Glomerular visceral epithelial cell (primary cell): ENCODE measurements at regions not wholly inside any gene's neighbourhood (a gene's known extent, or its start where the extent isn't known, plus 50 kb on each side); places are given as distances from the start of the nearest gene placed in this dataset.

Experiments
- DNase-seq: peaks from one replicate; pipeline ENCODE4 v3.0.0-alpha.2; 2016; ENCODE audit errors: extremely low spot score

DNA sequence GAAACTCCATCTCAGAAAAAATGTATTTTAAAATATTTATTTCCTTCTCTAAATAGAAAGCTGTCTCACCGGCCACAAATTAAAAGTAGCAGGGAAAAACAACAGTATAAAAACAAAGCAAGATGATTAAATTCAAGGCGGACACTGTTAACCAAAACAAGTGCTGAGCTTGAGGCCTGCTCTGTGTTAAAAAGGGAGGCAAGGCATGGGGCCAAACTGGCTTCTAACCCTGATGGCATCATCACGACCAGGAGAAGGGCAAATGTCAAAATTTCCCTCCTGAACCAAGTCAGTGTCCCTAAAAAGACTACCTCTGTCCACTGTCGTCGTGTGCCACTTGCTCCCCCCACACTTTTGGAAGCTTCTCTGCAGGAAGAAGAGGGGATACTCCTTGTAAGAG lies 116.1 kb downstream of the MSX2 start:
- DNase-seq: no peak

DNA sequence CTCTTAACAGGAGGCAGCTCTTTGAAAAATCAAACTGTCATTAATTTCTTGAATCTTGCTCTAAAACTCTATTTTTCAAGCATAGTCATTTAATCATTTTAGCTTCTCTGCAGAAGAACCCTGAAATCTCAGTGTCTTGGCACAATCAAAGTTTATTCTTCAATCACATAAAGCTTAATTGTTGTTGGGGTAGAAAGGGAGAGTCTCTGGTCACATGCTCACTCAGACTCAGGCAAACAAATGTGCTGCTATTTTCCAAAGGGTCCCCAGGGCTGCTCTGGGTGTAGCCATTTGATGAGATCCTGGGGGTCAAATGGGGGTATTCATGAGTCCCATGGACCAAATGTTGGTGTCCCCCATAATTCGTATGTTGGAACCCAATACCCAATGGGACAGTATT lies 114.8 kb downstream of the MSX2 start:
- DNase-seq: no peak

DNA sequence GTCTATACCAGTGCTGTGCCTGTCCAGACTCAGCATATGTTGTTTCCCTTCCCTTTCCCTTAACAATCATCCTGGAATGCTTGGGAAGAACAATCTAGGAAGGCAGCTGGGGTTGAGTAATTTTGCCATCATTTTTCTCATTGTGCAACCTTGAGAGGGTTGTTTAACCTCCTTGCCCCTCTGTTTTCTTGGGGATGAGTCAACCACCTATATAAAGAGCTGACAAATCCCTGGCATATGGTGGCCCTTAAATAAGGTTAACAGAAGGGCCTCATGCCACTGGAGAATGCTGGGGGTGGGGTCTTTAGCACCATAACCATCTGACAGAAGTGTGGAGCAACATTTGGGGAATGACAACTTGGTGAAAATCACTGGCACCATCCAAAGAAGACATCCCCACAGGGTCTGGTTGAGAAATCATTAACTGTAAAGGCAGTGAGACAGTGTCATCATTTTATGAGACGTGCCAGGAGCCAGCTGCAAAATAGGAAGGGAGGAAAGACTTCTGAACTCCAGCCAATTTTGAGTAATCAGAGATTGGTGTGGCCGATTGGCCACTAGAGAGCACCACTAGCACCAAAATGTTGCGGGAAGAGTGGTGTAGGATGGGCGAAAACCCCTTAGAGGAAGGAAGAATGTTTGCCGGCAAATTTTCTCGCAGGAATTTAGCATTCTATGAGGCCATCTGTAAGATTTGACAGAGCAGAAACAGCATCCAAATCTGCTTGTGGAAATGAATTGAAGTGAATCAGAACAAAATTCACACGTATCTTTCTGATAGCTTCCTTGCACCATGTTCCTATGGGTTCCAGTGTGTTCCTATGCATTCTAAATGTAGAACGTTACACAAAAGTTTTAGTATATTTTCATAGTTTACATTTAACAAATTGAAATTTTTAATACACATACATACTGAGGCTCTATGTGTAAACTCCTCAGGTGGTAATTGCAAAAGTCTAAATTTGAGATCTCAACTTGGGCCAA lies 113.8 kb downstream of the MSX2 start:
- no peak for DNase-seq

DNA sequence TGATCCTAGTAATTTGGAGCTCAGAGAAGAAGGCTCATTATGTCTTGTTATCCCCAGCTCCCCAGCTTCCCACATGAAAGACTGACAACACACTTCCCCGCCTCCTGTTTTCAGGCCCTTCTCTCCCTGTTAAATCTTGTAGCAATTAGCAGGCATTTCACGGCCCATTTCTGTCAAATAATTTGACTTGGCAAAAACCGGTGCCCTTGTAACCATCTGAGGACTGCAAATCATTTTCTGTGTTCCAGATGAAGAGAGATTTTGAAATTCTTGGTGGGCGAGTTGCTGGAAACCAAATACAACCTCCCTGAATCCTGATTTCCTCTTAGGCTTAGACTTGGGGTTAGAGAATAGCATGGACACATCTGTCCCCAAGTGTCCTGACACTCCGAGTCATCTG lies 109.7 kb downstream of the MSX2 start:
- no peak for DNase-seq

DNA sequence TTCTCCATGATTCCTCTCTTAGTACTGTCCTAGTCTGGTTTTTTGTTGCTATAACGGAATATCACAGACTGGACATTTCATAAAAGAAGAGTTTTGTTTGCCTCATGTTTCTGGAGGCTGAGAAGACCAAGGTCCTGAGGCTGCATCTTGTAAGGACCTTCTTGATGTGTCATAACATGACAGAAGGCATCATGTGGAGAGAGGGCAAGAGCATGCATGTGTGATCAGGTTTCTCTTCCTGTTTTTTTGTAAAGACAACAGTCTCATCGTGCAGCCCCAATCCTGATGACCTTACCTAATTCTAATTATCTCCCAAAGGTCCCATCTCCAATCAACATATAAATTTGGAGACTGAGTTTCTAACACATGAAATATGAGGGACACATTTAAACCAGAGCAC lies 108.4 kb downstream of the MSX2 start:
- no peak for DNase-seq

DNA sequence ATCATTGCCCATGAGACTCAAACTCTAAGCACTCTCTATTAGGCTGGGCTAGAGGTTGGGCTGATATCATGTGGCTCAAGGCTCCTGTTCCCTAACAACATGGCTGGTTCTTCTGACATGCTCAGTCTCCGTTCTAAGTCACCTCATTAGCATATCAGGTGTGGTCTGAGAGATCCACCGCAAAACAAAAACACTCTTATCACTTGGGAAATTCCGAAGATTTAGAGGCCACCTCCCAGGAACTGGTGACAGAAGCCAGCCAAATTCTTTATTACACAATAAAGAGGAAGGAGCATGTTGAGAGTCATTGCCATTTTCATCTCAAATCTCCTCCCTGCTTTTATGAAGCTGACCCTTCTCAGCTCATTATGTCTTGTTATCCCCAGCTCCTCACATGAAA lies 107.6 kb downstream of the MSX2 start:
- DNase-seq: no peak

DNA sequence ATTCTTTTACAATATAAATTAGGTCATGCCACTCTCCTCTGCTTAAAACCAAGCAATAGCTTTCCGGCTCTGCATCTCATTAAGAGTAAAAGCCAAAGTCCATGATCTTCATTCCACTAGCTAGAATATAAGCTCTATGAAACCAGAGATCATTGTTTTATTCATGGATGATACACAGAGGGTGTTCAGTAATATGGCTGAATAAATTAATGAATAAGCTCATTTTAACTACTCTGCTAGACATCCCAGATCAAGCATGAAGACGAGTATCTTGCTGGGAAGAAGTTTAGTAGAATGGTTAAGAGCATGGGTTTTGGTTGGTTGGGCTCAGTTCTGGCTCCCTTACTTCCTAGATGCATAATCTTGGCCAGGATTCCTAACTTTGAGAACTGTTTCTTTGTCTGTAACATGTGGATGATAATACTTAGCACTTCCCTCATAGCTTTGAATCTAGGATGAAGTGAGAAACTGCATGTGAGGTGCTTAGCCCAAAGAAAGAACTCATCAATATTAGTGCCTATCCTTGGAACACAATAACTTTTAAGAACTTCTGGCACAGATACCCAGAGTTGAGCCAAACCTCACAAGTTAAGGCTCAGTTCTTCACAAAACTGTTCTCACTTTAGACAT lies 106.8 kb downstream of the MSX2 start:
- DNase-seq: no peak

DNA sequence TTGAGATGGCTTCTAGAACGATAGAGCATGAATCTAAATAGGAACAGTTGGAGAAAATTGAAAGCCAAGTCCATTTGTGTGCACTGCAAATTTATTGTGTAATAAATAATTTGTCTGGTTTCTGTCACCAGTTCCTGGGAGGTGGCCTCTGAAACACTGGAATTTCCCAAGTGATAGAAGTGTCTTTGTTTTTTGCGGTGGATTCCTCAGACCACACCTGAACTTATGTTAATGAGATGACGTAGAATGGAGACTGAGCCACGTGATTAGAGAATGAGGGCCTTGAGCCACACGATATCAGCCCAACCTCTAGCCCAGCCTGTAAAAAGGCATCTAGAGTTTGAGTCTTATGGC lies 105.1 kb downstream of the MSX2 start:
- no peak for DNase-seq

DNA sequence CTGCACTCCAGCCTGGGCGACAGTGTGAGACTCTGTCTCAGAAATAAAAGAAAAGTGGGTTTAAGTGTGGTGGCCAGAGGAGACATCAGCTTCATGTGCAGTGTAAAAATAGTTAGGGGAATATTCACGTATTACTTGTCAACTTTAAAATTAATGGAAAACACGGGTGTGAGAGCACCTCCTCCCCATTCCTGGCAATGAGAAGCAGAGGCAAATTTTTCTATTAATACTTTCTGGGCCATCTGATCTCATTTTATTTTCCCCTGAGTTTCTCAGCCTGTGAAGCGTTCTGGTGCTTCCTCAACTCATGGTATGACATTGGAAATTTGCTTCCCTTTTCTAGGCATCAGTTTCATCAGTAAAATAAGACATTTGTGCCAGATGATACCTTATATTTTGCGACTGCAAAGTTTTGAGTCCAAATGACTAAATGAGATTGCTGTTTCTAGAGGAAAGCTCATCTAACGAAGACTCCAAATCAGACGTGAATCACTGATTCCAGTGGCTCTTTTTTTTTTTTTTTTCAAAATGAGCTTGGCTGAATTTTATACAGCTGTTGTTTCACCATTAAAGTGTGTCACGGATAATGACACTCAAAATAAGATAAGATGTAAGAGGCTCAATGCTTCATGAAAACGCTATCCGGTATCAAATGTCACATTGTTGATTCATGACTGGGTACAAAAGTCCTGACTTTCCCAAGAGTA lies 104.6 kb downstream of the MSX2 start:
- no peak for DNase-seq

DNA sequence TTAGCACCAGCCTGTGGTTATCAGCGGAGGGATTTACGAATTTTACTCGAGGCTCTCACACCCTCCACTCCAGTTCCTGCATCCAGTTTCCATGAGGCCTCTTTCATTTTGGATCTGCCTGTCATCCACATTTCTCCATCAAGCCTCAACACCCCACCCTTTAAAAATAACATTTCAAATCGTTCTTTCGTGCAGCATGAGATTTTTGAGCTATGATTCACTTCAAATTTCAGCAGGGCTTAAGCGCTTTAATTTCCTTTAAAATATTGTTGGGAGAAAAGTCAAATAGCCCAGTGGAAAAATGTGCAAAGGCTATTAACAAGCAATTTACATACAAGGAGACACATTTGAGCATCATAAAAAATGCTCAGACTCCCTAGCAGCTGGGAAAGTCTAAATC lies 103.2 kb downstream of the MSX2 start:
- no peak for DNase-seq

DNA sequence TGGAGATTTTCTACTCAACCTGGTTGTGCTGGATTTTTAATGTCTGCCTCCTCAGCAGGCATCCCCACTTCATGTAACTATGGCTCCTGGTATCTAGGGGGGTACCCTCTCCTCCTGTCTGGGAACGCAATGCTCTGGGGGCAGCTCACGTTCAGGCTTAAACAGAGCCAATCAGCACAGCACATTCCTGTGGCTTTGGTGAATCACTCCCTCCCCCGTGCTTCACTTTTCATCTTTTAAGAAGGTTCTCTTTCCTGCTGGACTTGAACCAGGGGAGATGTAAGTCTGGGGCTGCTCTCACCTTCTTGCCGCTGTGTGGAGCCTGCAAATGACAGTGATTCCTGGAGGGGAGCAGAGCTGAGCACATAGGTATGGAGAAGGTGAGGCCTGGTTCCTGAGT lies 101.2 kb downstream of the MSX2 start:
- DNase-seq: no peak

DNA sequence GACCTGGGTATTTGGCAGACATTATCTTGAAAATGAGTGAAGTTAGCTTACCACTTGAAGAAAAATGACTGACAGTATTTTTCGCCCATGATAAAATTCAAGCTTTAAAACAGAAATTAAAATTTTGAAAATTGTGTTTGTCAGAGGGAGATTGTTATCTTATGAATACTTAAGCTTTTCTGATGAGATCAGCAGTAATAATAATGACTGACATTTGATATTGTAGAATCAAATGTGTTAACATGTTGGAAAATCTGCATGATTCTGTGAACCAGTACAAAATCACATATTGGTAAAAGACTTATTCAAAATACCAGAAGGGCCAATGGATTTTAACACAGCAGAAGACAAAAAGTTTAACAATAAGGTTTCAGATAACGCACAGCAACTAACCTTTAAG lies 94.0 kb downstream of the MSX2 start:
- DNase-seq: no peak

DNA sequence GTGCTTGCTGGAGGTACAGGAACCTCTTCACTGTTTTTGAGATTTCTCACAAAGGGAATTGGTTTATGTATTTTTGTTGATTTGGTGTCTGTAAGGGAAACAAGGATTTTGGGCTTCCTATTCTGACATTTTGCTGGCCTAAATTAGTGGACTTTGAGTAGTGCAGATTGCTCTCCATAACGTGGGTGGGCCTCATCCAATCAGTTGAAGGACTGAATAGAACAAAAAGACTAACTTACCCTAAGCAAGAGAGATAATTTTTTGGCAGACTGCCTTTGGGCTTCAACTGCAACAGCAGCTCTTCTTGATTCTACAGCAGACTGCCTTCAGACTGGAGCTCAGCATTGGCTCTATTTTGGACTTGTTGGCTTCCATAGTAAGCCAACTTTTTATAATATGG lies 93.2 kb downstream of the MSX2 start:
- no peak for DNase-seq

DNA sequence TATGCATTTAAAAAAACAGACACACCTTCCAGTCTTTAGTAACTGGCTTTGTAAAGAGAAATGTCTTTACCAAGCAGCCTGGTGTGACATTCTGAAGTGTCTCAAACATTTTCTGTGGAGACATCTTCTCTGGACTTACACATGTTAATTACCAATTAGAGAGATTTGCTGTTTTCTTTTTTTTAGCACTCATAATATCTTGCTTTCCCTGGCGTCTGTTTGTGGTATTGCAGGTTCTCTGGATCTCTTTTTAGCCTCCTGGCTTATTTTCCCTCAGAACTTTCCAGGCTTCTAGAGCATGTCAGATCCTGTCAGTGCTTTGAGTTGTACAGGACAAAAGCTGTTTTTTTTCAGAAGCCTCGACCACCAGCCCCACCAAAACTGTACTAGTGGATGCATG lies 92.5 kb downstream of the MSX2 start:
- no peak for DNase-seq

DNA sequence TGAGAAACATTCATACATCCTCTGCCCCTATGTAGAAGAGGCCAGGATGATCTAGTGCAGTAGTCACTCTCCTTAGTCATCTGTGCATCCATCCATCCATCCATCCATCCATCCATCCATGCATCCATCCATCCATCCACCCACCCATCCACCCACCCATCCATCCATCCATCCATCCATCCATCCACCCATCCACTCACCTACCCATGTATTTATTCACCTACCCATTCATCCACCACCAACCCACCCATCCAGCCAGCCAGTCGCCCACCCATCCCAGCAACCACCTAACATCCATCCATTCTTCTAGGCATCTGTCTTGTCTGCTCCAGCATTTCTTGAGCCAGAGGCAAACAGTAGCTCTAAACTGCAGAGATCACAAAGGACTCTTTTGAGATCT lies 87.1 kb downstream of the MSX2 start:
- DNase-seq: no peak

DNA sequence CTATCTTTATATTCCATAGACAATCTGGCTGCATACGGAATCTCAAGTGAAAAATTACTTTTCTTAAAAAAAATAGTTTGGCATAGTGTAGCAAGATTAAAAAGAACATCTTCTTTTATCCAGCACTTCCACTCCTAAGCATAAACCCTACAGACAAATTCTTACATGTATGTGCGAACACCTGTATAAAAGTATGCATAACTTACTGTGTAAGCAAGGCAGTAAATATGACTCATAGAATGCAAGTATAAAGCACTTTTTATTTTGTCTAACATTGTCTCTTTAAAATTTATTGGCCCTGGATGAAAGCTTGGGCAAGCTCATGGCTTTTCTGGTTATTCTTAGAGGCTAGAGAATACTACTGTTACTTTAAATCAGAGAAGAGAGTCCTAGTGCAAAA lies 86.4 kb downstream of the MSX2 start:
- DNase-seq: no peak

DNA sequence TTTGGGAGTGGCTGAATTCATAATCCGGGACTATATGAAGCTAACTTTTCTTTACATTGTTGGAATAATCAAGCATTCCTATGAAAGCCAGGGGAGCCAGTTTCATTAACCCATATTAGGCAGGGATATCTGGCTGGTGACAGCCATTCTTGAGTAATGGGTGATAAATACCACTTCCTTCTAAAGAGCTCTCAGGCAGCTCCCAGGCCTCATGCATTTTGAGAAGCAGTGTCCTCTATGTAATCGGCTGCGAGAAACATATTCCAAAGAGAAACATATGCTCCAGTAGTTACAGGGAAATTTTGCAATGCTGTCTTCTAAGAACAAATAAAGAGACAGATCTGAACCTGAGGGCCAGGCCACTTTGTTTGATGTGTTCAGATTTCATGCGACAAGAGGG lies 83.1 kb downstream of the MSX2 start:
- DNase-seq: no peak

DNA sequence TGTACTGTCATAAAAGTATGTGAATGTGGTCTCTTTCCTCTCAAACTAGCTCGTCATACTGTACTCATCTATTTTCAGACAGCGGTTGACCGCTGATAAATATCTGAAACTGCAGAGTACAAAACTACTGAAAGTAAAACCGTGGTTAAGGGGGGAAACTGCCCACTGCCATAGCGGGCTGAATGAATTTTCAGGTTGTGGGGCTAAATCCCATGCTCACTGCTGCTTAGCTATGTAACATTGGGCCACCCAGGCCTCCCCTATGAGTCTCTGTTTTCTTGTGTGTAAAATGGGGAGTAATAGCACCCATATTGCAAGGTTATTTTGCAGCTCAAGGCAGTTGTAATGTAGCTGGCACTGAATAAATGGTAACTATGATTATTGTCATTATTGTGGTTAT lies 82.3 kb downstream of the MSX2 start:
- DNase-seq: no peak

DNA sequence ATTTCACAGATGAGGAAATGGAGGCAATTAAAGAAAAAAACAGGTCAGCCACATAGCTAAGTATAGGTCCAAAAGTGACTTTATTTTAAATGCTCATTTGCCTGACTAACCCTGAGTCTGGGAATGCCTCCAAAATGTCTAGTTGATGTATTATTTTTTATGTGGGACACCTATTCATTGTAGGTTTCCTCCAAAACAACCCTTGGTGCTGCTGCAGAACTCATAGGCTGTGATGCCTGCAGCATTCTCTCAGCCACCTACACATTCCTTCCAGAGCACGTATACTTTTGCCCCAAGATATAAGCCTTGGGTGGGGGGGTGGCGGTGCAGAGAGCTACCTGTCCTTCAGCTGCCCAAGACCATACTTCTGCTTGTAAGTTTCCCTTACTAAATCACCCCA lies 77.4 kb downstream of the MSX2 start:
- DNase-seq: no peak

DNA sequence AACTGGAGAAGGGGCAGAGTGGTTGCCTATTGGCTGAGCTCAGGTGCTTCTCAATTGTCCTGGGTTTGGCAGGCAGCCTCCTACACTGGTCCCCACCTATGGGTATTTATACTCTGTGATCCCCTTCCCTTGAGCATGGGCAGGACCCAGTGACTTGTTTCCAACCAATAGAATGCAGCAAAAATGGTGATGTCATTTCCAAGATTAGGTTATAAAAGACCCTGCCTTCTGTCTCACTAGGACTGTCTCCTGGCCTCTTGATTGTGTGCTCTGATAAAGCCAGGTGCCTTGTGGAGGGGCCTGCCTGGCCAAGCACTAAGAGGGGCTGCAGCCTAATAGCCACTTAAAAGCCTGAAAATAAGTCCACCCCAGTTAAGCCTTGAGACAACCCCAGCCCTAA lies 76.1 kb downstream of the MSX2 start:
- DNase-seq: no peak

DNA sequence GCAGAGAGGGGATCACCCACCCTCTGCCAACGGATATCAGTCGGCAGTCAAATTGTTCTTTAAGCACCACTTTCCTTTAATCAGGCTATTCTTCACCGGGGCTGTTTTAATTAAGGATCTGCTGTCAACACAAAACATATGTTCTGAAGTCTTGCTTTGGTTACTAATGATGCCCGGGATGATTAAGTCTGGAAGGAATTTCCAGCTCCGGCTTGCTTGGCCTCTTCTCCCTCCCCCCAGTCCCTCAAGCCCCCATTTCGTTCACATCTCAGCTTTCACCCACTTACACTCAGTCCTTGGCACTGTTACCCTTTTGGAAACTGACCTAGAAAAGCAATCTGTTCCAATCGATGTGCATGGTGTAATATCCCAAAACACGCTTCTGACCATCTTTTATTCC lies 74.7 kb downstream of the MSX2 start:
- no peak for DNase-seq

DNA sequence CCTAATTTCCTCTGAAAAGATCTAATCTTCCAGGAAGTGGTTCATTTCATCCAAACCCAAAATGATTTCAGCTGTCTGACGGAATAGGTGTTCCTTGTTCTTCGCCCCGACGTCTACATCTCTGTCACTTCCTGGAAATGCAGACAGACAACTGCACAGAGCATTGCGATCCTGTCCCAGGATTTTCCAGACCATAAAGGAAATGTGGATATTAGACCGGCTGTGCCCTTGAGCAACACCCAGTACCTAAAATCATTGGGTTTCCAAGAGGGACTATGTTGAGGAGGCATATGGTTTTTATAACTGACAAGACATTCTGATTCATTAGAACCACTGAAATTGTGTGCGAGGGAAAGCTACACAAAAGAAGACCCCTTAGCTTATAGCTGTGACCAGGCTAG lies 74.2 kb downstream of the MSX2 start:
- no peak for DNase-seq

DNA sequence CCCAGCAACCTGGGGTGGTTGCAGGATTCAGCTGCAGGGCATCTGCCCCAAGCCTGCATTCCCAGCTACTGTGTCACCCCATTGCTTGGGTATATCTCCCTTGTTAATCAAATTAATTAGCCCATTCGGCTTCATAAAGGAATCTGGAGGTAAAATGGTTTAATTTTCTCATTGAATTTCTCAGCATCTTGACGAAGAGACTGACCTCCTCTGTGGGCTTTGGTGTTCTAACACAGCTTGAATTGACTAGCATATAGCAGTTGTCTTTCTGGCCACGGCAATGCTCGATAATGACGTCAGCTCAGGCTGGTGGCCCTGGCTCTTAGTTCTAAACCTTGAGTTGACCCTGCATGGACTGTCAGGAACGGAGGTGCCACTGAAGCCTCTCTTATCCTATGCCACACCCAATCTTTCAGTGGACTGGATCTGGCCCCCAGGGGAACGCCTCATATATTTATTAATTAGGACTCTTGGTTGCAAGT lies 72.4 kb downstream of the MSX2 start:
- DNase-seq: no peak
